HEK293 (cell line): ENCODE measurements at regions not wholly inside any gene's neighbourhood (a gene's known extent, or its start where the extent isn't known, plus 50 kb on each side); places are given as distances from the start of the nearest gene placed in this dataset.

Experiments used
- BCL11A ChIP-seq: fragments of 450-650 bp; formaldehyde crosslinking; IDR thresholded peaks from 2 replicates; pipeline ENCODE4 v1.5.1; 2016; ENCODE audit warnings: low read depth, missing biosample characterization, missing genetic modification characterization
- CTCF ChIP-seq: fragments of 450-650 bp; formaldehyde crosslinking; IDR thresholded peaks from 2 replicates; pipeline ENCODE4 v1.5.1; 2016; ENCODE audit warnings: missing biosample characterization, missing genetic modification characterization
- HOXA7 ChIP-seq: sonication (generic); formaldehyde crosslinking; IDR thresholded peaks from 2 replicates; pipeline ENCODE4 v1.8.1; 2022; ENCODE audit warnings: missing genetic modification reagents, borderline replicate concordance
- PRDM4 ChIP-seq: fragments of 450-650 bp; formaldehyde crosslinking; IDR thresholded peaks from 2 replicates; pipeline ENCODE4 v1.5.1; 2017; ENCODE audit warnings: missing biosample characterization, missing genetic modification characterization
- WT1 ChIP-seq: fragments of 450-650 bp; formaldehyde crosslinking; IDR thresholded peaks from 2 replicates; pipeline ENCODE4 v1.5.1; 2016; ENCODE audit warnings: missing biosample characterization, missing genetic modification characterization
- ZBTB44 ChIP-seq: fragments of 450-650 bp; IDR thresholded peaks from 2 replicates; pipeline ENCODE4 v1.5.1; 2018; ENCODE audit warnings: missing biosample characterization, mild to moderate bottlenecking, missing genetic modification characterization
- ZBTB49 ChIP-seq: fragments of 450-650 bp; formaldehyde crosslinking; IDR thresholded peaks from 2 replicates; pipeline ENCODE4 v1.5.1; 2016; ENCODE audit warnings: missing biosample characterization, missing genetic modification characterization, low read depth
- ZNF140 ChIP-seq: fragments of 450-650 bp; formaldehyde crosslinking; IDR thresholded peaks from 2 replicates; pipeline ENCODE4 v1.5.1; 2016; ENCODE audit warnings: missing biosample characterization, missing genetic modification characterization
- ZNF366 ChIP-seq: fragments of 450-650 bp; formaldehyde crosslinking; conservative IDR thresholded peaks from 2 replicates; pipeline ENCODE4 v1.5.1; 2016; ENCODE audit warnings: missing biosample characterization, missing genetic modification characterization
- ZNF513 ChIP-seq: fragments of 450-650 bp; IDR thresholded peaks from 2 replicates; pipeline ENCODE4 v1.5.1; 2018; ENCODE audit warnings: missing biosample characterization, missing genetic modification characterization
- ZNF548 ChIP-seq: fragments of 450-650 bp; formaldehyde crosslinking; IDR thresholded peaks from 2 replicates; pipeline ENCODE4 v1.5.1; 2016; ENCODE audit warnings: missing biosample characterization, missing genetic modification characterization
- ZNF707 ChIP-seq: fragments of 450-650 bp; formaldehyde crosslinking; IDR thresholded peaks from 2 replicates; pipeline ENCODE4 v1.5.1; 2016; ENCODE audit warnings: missing biosample characterization, missing genetic modification characterization
- ZNF792 ChIP-seq: fragments of 450-650 bp; formaldehyde crosslinking; IDR thresholded peaks from 2 replicates; pipeline ENCODE4 v1.5.1; 2016; ENCODE audit warnings: missing biosample characterization, missing genetic modification characterization
- ZSCAN4 ChIP-seq: fragments of 450-650 bp; formaldehyde crosslinking; IDR thresholded peaks from 2 replicates; pipeline ENCODE4 v1.5.1; 2017; ENCODE audit warnings: missing biosample characterization, missing genetic modification characterization

GRCh38 chr3:110869736-110870135, 201.9 kb upstream of the NECTIN3 start:
- no peak for TF ChIP-seq ZNF792 (tag by site-specific recombination)
- no peak for TF ChIP-seq ZNF140 (tag by site-specific recombination)
- TF ChIP-seq ZNF513 (tag by site-specific recombination), result no peak
- TF ChIP-seq CTCF (tag by site-specific recombination), result no peak
- no peak for TF ChIP-seq ZNF548 (tag by site-specific recombination)
- no peak for TF ChIP-seq PRDM4 (tag by site-specific recombination)
- no peak for TF ChIP-seq ZBTB44
- no peak for TF ChIP-seq BCL11A (tag by site-specific recombination)
- no peak for TF ChIP-seq ZNF366
- TF ChIP-seq WT1 (tag by site-specific recombination), result no peak
- TF ChIP-seq ZSCAN4 (tag by site-specific recombination), result no peak
- TF ChIP-seq ZBTB49 (tag by site-specific recombination), result no peak
- no peak for TF ChIP-seq HOXA7
- no peak for TF ChIP-seq ZNF707 (tag by site-specific recombination)
